ENCODE measurements at regions not wholly inside any gene's neighbourhood (a gene's known extent, or its start where the extent isn't known, plus 50 kb on each side); places are given as distances from the start of the nearest gene placed in this dataset.

GRCh38 chr18:29962579-29962978 lies 1080.0 kb downstream of the DSC3 start:
- TF ChIP-seq, protein P1, sequence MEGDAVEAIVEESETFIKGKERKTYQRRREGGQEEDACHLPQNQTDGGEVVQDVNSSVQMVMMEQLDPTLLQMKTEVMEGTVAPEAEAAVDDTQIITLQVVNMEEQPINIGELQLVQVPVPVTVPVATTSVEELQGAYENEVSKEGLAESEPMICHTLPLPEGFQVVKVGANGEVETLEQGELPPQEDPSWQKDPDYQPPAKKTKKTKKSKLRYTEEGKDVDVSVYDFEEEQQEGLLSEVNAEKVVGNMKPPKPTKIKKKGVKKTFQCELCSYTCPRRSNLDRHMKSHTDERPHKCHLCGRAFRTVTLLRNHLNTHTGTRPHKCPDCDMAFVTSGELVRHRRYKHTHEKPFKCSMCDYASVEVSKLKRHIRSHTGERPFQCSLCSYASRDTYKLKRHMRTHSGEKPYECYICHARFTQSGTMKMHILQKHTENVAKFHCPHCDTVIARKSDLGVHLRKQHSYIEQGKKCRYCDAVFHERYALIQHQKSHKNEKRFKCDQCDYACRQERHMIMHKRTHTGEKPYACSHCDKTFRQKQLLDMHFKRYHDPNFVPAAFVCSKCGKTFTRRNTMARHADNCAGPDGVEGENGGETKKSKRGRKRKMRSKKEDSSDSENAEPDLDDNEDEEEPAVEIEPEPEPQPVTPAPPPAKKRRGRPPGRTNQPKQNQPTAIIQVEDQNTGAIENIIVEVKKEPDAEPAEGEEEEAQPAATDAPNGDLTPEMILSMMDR (IDR thresholded peaks at IDR 0.05), result no peak
- no peak for TF ChIP-seq POLR2A (IDR thresholded peaks at IDR 0.05)

Data from heart left ventricle (tissue), 13 donors.